Mucosa of descending colon (tissue), 3 donors: ENCODE measurements at regions not wholly inside any gene's neighbourhood (a gene's known extent, or its start where the extent isn't known, plus 50 kb on each side); places are given as distances from the start of the nearest gene placed in this dataset.

ENCODE experiments used
- ATAC-seq: fragments of 200-7000 bp; cut with Tn5 transposase; one replicate; pipeline ENCODE4 v1.9.1; 2020; ENCODE audit warnings: mild to moderate bottlenecking, moderate library complexity
- DNase-seq, 3 donors: peaks; one replicate each; pipeline ENCODE4 v3.0.0-alpha.2; 2020
- H3K36me3 ChIP-seq: fragments of 200-600 bp; one replicate; pipeline ENCODE4 v1.8.0; 2021; ENCODE audit warnings: low read depth, mild to moderate bottlenecking
- H3K4me1 ChIP-seq: fragments of 200-600 bp; one replicate; pipeline ENCODE4 v1.8.0; 2021; ENCODE audit warnings: low read depth, mild to moderate bottlenecking
- H3K4me3 ChIP-seq: fragments of 200-600 bp; one replicate; pipeline ENCODE4 v1.8.0; 2021; ENCODE audit warnings: mild to moderate bottlenecking
- H3K9me3 ChIP-seq: fragments of 200-600 bp; one replicate; pipeline ENCODE4 v1.8.0; 2021; ENCODE audit warnings: mild to moderate bottlenecking
- intact Hi-C, 2 donors: fragments of 100-400 bp; cut with DNase I in 1 of 2; cut with micrococcal nuclease in 1 of 2; formaldehyde crosslinking; loops; one replicate each; pipeline versions ENCODE4 v1.11.0 to v1.11.1; 2022; cut with DNase I, micrococcal nuclease
- TF ChIP-seq, protein P1 (sequence below): fragments of 200-600 bp; IDR thresholded peaks from one replicate; pipeline ENCODE4 v1.8.0; 2022; ENCODE audit warnings: antibody characterized with exemption, mild to moderate bottlenecking
- donor health status: DM: no; HTN: no; CAD: no; lungs with moderate emphysema.
- donor health status: DM: no; HTN: no; CAD: no.
- donor health status: DM: no; HTN: yes; CAD: no.

DNA sequence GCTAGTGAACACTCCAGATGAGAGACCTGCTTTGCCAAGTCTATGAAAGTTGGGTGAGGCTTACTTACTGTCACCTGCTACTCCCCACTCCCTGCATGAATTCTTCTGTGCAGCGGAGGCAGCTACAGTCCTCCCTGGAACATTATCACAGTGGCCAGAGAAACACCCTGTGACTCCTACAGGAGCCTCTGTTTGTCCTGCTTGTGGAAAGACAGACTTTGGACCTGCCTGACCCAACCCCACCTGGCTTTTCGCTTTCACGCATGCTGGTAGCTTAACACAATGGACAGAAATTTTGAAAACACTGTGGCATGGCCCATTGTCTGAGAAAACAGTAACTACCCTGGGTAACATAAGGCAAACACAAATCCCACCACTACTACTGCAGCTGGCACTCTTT, 1565.5 kb upstream of the CADM2 start:
- ATAC-seq (no peak), DNase-seq (no peak)
- no peak overlapping the region for H3K4me3 ChIP-seq
- TF ChIP-seq, protein P1, sequence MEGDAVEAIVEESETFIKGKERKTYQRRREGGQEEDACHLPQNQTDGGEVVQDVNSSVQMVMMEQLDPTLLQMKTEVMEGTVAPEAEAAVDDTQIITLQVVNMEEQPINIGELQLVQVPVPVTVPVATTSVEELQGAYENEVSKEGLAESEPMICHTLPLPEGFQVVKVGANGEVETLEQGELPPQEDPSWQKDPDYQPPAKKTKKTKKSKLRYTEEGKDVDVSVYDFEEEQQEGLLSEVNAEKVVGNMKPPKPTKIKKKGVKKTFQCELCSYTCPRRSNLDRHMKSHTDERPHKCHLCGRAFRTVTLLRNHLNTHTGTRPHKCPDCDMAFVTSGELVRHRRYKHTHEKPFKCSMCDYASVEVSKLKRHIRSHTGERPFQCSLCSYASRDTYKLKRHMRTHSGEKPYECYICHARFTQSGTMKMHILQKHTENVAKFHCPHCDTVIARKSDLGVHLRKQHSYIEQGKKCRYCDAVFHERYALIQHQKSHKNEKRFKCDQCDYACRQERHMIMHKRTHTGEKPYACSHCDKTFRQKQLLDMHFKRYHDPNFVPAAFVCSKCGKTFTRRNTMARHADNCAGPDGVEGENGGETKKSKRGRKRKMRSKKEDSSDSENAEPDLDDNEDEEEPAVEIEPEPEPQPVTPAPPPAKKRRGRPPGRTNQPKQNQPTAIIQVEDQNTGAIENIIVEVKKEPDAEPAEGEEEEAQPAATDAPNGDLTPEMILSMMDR = no peak
- intact Hi-C loops = no loop called here
- H3K4me1 ChIP-seq = no peaks in the 10 kb centered on the region
- H3K36me3 ChIP-seq = no peaks in the 10 kb centered on the region
- H3K9me3 ChIP-seq = peaks cover 32% of the 10 kb centered on the region

DNA sequence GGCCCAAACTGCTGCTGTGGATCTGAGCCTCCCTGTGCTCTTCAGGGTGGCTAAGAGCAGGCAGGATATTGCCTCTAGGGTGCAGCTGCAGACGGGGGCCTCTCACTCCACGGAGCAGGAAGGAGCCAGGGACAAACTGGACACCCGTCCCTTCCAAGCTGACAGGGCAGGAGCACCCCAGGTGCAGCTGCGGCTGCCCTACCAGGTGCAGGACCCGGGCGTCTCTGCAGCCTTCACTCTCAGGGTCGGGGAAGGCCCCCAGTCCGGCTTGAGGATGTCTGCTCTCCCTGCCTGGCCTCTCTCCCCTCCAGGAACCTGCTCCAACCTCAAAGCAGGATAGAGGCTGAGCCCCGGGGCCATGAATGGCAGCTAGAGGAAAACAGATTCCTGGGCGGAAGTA, 1554.9 kb upstream of the CADM2 start:
- no peak for DNase-seq
- Histone ChIP-seq H3K4me3 (no peak overlapping the region), H3K9me3 (peaks cover 30% of the 10 kb centered on the region), H3K36me3 (no peaks in the 10 kb centered on the region), H3K4me1 (no peaks in the 10 kb centered on the region)
- ATAC-seq = no peak
- TF ChIP-seq, protein P1 = no peak
- intact Hi-C loops = no loop called here

DNA sequence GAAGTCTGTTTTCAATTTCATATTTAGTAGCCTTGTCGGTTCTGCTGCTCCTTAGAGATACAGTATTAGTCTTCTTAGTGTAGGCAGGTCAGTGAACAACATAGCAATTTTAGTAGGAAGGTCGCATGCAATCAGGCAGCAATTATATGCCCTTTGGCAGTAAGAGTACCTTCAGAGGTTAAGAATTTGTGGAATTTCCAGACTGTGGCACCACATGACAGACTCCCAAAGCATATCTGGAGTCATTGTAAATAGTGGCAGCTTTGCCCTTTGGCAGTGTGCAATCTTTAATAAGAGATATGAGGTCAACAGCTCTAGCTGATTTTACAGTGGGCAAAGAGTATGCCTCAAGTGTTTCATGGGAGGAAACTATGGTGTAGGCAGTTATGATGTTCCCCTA, 1532.5 kb upstream of the CADM2 start:
- Histone ChIP-seq H3K9me3 (peaks cover 23% of the 10 kb centered on the region), H3K36me3 (no peaks in the 10 kb centered on the region), H3K4me1 (no peaks in the 10 kb centered on the region), H3K4me3 (no peak overlapping the region)
- ATAC-seq (no peak), DNase-seq (no peak)
- intact Hi-C loops = no loop called here
- TF ChIP-seq, protein P1 = no peak

DNA sequence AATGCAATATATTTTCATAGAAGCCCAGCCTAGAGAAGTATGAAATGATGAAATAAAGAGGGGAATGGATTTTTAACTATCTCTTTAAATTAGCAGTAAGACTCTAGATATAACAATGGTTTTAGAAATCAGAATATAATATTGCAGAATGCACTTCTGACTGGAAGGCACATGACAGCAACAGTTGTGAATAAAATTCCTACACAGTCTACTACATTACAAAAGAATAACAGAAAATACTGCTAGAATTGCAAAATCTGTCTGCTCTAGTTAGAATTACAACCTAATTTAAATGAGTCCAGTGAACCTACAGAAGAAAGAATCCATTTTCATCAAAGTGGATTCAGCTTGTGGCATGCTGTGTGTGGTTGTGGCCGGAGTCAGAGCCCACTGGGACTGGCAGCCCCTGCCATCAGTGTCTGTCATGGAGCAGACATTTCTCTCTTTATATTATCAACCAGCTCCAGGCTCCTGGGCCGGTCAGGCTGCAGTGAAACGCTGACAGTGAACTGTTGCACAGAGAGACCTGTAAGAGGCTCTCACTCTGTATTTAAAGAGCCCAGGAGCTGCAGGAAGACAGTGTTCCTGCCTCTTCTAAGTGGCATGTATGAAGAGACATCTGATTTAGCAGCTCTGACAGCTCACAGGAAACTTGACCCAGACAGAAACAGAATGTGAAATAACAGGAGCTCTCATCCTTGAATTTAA, 1523.8 kb upstream of the CADM2 start:
- H3K36me3 ChIP-seq = no peaks in the 10 kb centered on the region
- no peak overlapping the region for H3K4me3 ChIP-seq
- TF ChIP-seq, protein P1 = no peak
- ATAC-seq (no peak), DNase-seq (no peak)
- H3K4me1 ChIP-seq = no peaks in the 10 kb centered on the region
- intact Hi-C loops = no loop called here
- peaks cover 15% of the 10 kb centered on the region for H3K9me3 ChIP-seq

DNA sequence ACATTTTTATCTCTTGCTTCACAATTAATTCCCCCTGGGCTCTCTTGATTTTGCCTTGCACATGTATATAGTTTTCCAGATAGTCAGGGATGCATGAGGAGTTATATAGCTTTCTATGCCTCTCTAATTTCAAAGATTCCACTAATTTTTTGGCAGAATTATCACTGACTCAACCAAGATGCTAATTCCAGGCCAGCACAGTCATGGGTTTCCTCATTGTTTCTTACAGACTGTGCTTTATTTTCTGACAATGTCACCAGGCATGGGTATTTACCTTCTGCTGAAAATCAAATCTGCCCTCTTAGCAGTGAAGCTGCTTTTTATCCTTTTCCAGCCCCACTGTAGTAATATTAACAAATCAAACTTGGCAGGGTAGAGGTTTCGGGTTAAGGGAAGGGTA, 1520.6 kb upstream of the CADM2 start:
- TF ChIP-seq, protein P1 = no peak
- no peaks in the 10 kb centered on the region for H3K4me1 ChIP-seq
- intact Hi-C loops = no loop called here
- no peaks in the 10 kb centered on the region for H3K36me3 ChIP-seq
- ATAC-seq (no peak), DNase-seq (no peak)
- H3K9me3 ChIP-seq = peaks cover 17% of the 10 kb centered on the region
- no peak overlapping the region for H3K4me3 ChIP-seq

DNA sequence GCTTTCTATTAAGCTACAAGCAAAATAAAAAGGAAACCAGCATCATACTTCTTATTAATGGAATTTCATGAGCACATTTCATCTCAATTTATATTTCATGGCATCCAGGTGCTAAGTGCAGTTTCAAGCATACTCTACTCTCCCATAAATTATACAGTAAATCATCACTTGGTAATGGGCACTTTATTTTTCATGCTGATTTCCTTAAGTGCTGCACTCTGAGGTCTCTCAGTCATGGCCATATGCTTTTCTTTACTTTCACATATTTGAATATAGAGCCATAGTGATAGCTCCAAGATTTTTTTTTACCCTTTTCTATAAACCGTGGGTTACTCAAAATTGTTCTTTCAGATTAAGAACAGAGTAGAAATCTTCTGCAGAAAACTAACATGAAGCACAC, 1505.7 kb upstream of the CADM2 start:
- intact Hi-C loops = no loop called here
- Histone ChIP-seq H3K4me1 (no peaks in the 10 kb centered on the region), H3K4me3 (no peak overlapping the region), H3K36me3 (no peaks in the 10 kb centered on the region), H3K9me3 (peaks cover 5% of the 10 kb centered on the region)
- no peak for DNase-seq
- TF ChIP-seq, protein P1 = no peak
- ATAC-seq = no peak
